ENCODE measurements at regions not wholly inside any gene's neighbourhood (a gene's known extent, or its start where the extent isn't known, plus 50 kb on each side); places are given as distances from the start of the nearest gene placed in this dataset.

DNA sequence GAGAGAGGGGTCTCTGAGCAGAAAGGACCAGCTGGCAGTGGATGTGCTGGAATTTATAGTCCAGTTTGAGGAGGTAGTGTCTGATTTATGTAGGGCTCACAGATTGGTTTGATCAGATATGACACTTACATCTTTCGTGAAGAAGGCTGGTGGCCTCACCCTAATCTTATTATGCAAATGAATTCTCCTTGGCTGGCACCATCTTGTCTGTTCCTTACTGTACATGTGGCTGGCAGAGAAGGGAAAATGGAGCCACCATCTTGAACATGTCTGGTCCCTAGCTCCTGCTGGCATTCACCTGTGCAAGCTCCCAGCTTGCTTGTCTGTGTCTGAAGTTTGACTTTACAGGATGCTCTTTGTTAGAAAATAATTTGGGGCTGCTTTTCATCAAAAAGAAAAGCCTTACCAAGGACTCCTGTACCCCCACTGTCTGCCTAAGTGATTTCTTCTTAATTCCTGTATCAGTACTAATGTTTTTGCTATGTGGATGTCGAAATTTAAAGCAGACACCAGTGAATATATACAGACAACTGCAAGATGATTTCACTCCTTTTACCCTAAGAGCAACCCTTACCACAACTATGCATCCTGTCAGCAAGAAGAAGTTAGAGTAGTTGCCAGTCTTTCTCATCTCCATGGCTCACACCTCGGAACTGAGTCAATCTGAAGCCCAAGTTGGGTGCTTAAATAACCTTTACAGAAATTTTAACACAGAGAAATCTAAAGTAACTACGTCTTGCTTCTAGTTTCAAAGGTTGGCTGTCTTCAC, 322.0 kb upstream of the SEMA3D start:
- DNase-seq, result no peak
- Histone ChIP-seq H3K79me1 (ENCODE audit: low read length) (no peaks in the 10 kb centered on the region), H3K27ac (ENCODE audit: low read depth, low read length) (no peak overlapping the region)

GRCh38 chr7:85498031-85498430, 311.2 kb upstream of the SEMA3D start:
- H3K4me1 ChIP-seq (ENCODE audit: control insufficient read depth, low read depth, low read length), result no peaks in the 10 kb centered on the region
- DNase-seq, result no peak
- no peaks in the 10 kb centered on the region for H3K79me2 ChIP-seq (ENCODE audit: control insufficient read depth, insufficient read depth, low read length)
- no peak overlapping the region for H3K4me2 ChIP-seq (ENCODE audit: low read length)
- H3K79me1 ChIP-seq (ENCODE audit: low read length), result no peaks in the 10 kb centered on the region
- H2BK120ac ChIP-seq (ENCODE audit: low read depth, low read length), result no peak overlapping the region
- no peak overlapping the region for H3K4me3 ChIP-seq (ENCODE audit: low read length)
- H3K23ac ChIP-seq (ENCODE audit: low read length), result no peak overlapping the region
- H3K4ac ChIP-seq (ENCODE audit: low read depth, low read length), result no peak overlapping the region
- no peak overlapping the region for H2BK15ac ChIP-seq (replicated peaks; ENCODE audit: low read depth)
- H2BK5ac ChIP-seq (ENCODE audit: low read length), result no peak overlapping the region
- H3K36me3 ChIP-seq (ENCODE audit: control insufficient read depth, insufficient read depth, low read length), result no peaks in the 10 kb centered on the region
- H4K8ac ChIP-seq (ENCODE audit: low read depth, low read length), result no peak overlapping the region
- no peaks in the 10 kb centered on the region for H3K27me3 ChIP-seq (ENCODE audit: insufficient read depth, low read length, poor library complexity)
- no peak overlapping the region for H3K27ac ChIP-seq (ENCODE audit: low read depth, low read length)
- no peak overlapping the region for H3K9ac ChIP-seq (ENCODE audit: low read length)
- no peak overlapping the region for H2AK5ac ChIP-seq (ENCODE audit: low read length)
- no peak overlapping the region for H3K56ac ChIP-seq (ENCODE audit: low read length)
- no peak overlapping the region for H3K18ac ChIP-seq (ENCODE audit: low read length)
- no peak overlapping the region for H4K5ac ChIP-seq (ENCODE audit: low read length)

More for the DNA sequence above, 322.0 kb upstream of the SEMA3D start:
- H3K79me2 ChIP-seq (ENCODE audit: control insufficient read depth, insufficient read depth, low read length), result no peaks in the 10 kb centered on the region
- no peak overlapping the region for H3K9ac ChIP-seq (ENCODE audit: low read length)
- no peak overlapping the region for H3K56ac ChIP-seq (ENCODE audit: low read length)
- H3K4ac ChIP-seq (ENCODE audit: low read depth, low read length), result no peak overlapping the region
- no peak overlapping the region for H4K8ac ChIP-seq (ENCODE audit: low read depth, low read length)
- H4K5ac ChIP-seq (ENCODE audit: low read length), result no peak overlapping the region
- no CpG with 5 or more reads among the region's 4 CpGs for WGBS (ENCODE audit: extremely low coverage, insufficient coverage, low lambda C conversion rate)
- H2BK5ac ChIP-seq (ENCODE audit: low read length), result no peak overlapping the region
- no peaks in the 10 kb centered on the region for H3K4me1 ChIP-seq (ENCODE audit: control insufficient read depth, low read depth, low read length)
- H3K4me3 ChIP-seq (ENCODE audit: low read length), result no peak overlapping the region
- H3K23ac ChIP-seq (ENCODE audit: low read length), result no peak overlapping the region
- no peak overlapping the region for H2AK5ac ChIP-seq (ENCODE audit: low read length)
- no peak overlapping the region for H2BK15ac ChIP-seq (replicated peaks; ENCODE audit: low read depth)
- no peak overlapping the region for H2BK120ac ChIP-seq (ENCODE audit: low read depth, low read length)
- H3K36me3 ChIP-seq (ENCODE audit: control insufficient read depth, insufficient read depth, low read length), result no peaks in the 10 kb centered on the region
- H3K18ac ChIP-seq (ENCODE audit: low read length), result no peak overlapping the region
- no peak overlapping the region for H3K4me2 ChIP-seq (ENCODE audit: low read length)
- no peaks in the 10 kb centered on the region for H3K27me3 ChIP-seq (ENCODE audit: insufficient read depth, low read length, poor library complexity)

DNA sequence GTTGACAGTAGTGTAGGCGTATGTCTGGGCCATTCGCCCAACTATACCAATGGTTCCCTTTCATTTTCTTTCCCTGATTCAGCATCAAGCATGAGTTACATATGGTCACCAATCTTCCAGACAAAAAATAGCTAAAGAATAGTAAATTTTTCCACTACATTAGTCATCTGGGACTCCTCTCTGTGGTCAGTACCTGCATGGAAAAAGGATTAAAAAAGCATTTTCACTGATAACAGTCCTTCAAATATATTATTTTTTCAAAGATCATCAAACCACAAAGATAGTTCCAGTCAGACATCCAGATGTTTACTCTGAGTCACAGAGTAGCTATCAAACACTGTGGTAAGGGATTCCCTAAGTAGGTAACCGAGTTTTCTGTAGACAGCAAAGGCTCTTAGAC, 302.6 kb upstream of the SEMA3D start:
- H3K56ac ChIP-seq (ENCODE audit: low read length), result no peak overlapping the region
- H3K23ac ChIP-seq (ENCODE audit: low read length), result no peak overlapping the region
- no peak overlapping the region for H2BK5ac ChIP-seq (ENCODE audit: low read length)
- no peak overlapping the region for H2BK15ac ChIP-seq (replicated peaks; ENCODE audit: low read depth)
- no peak overlapping the region for H3K4me3 ChIP-seq (ENCODE audit: low read length)
- H2BK120ac ChIP-seq (ENCODE audit: low read depth, low read length), result no peak overlapping the region
- H2AK5ac ChIP-seq (ENCODE audit: low read length), result no peak overlapping the region
- H3K79me1 ChIP-seq (ENCODE audit: low read length), result no peaks in the 10 kb centered on the region
- no peaks in the 10 kb centered on the region for H3K4me1 ChIP-seq (ENCODE audit: control insufficient read depth, low read depth, low read length)
- H3K36me3 ChIP-seq (ENCODE audit: control insufficient read depth, insufficient read depth, low read length), result no peaks in the 10 kb centered on the region
- WGBS (ENCODE audit: extremely low coverage, insufficient coverage, low lambda C conversion rate), result no CpG with 5 or more reads among the region's 3 CpGs
- H3K18ac ChIP-seq (ENCODE audit: low read length), result no peak overlapping the region
- no peak for DNase-seq
- H3K79me2 ChIP-seq (ENCODE audit: control insufficient read depth, insufficient read depth, low read length), result no peaks in the 10 kb centered on the region
- no peak overlapping the region for H3K4ac ChIP-seq (ENCODE audit: low read depth, low read length)
- no peak overlapping the region for H3K27ac ChIP-seq (ENCODE audit: low read depth, low read length)
- H3K9ac ChIP-seq (ENCODE audit: low read length), result no peak overlapping the region
- H4K5ac ChIP-seq (ENCODE audit: low read length), result no peak overlapping the region
- no peaks in the 10 kb centered on the region for H3K27me3 ChIP-seq (ENCODE audit: insufficient read depth, low read length, poor library complexity)
- H4K8ac ChIP-seq (ENCODE audit: low read depth, low read length), result no peak overlapping the region
- no peak overlapping the region for H3K4me2 ChIP-seq (ENCODE audit: low read length)

GRCh38 chr7:85488406-85488805, 301.6 kb upstream of the SEMA3D start:
- H3K23ac ChIP-seq (ENCODE audit: low read length), result no peak overlapping the region
- H2BK120ac ChIP-seq (ENCODE audit: low read depth, low read length), result no peak overlapping the region
- no peaks in the 10 kb centered on the region for H3K36me3 ChIP-seq (ENCODE audit: control insufficient read depth, insufficient read depth, low read length)
- H3K4me2 ChIP-seq (ENCODE audit: low read length), result no peak overlapping the region
- no peaks in the 10 kb centered on the region for H3K79me1 ChIP-seq (ENCODE audit: low read length)
- H3K4me1 ChIP-seq (ENCODE audit: control insufficient read depth, low read depth, low read length), result no peaks in the 10 kb centered on the region
- H2BK5ac ChIP-seq (ENCODE audit: low read length), result no peak overlapping the region
- no peak overlapping the region for H3K4ac ChIP-seq (ENCODE audit: low read depth, low read length)
- no peak for DNase-seq
- WGBS (ENCODE audit: extremely low coverage, insufficient coverage, low lambda C conversion rate), result no CpG with 5 or more reads among the region's 1 CpG
- no peak overlapping the region for H2AK5ac ChIP-seq (ENCODE audit: low read length)
- H3K79me2 ChIP-seq (ENCODE audit: control insufficient read depth, insufficient read depth, low read length), result no peaks in the 10 kb centered on the region
- no peak overlapping the region for H3K4me3 ChIP-seq (ENCODE audit: low read length)
- no peaks in the 10 kb centered on the region for H3K27me3 ChIP-seq (ENCODE audit: insufficient read depth, low read length, poor library complexity)
- no peak overlapping the region for H4K8ac ChIP-seq (ENCODE audit: low read depth, low read length)
- no peak overlapping the region for H3K27ac ChIP-seq (ENCODE audit: low read depth, low read length)
- no peak overlapping the region for H2BK15ac ChIP-seq (replicated peaks; ENCODE audit: low read depth)
- no peak overlapping the region for H4K5ac ChIP-seq (ENCODE audit: low read length)
- no peak overlapping the region for H3K9ac ChIP-seq (ENCODE audit: low read length)
- H3K18ac ChIP-seq (ENCODE audit: low read length), result no peak overlapping the region
- no peak overlapping the region for H3K56ac ChIP-seq (ENCODE audit: low read length)

- Histone ChIP-seq H3K18ac (ENCODE audit: low read length) (no peak overlapping the region), H3K23ac (ENCODE audit: low read length) (no peak overlapping the region), H3K9ac (ENCODE audit: low read length) (no peak overlapping the region), H3K4me2 (ENCODE audit: low read length) (no peak overlapping the region), H3K4ac (ENCODE audit: low read depth, low read length) (no peak overlapping the region), H3K27ac (ENCODE audit: low read depth, low read length) (no peak overlapping the region), H2BK15ac (replicated peaks; ENCODE audit: low read depth) (no peak overlapping the region), H2BK5ac (ENCODE audit: low read length) (no peak overlapping the region), H2AK5ac (ENCODE audit: low read length) (no peak overlapping the region), H3K79me2 (ENCODE audit: control insufficient read depth, insufficient read depth, low read length) (no peaks in the 10 kb centered on the region), H3K36me3 (ENCODE audit: control insufficient read depth, insufficient read depth, low read length) (no peaks in the 10 kb centered on the region), H2BK120ac (ENCODE audit: low read depth, low read length) (no peak overlapping the region), H4K5ac (ENCODE audit: low read length) (no peak overlapping the region), H3K79me1 (ENCODE audit: low read length) (no peaks in the 10 kb centered on the region), H3K56ac (ENCODE audit: low read length) (no peak overlapping the region), H4K8ac (ENCODE audit: low read depth, low read length) (no peak overlapping the region), H3K27me3 (ENCODE audit: insufficient read depth, low read length, poor library complexity) (no peaks in the 10 kb centered on the region), H3K4me3 (ENCODE audit: low read length) (no peak overlapping the region), H3K4me1 (ENCODE audit: control insufficient read depth, low read depth, low read length) (no peaks in the 10 kb centered on the region)
- WGBS (ENCODE audit: extremely low coverage, insufficient coverage, low lambda C conversion rate), result no CpG with 5 or more reads among the region's 1 CpG
- no peak for DNase-seq
Observed at GRCh38 chr7:85483177-85483576, 296.3 kb upstream of the SEMA3D start.

DNA sequence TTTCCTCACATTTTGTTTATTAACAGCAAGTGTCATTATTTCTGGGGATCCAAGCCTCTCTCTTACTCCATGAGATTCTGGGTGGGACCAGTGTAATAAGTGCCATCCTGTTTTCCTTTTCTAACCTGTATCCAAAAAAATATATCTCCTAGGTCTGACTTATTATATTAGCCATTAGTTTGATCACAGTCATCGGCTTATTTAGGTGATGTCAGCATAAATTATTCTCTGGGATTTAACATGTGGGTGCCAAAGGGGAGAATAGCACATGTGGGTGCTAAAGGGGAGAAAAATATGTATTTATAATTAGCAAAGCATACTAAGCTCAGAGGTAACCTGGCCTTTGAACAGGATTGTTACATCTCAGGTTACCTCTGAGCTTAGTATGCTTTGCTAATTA, 293.8 kb upstream of the SEMA3D start:
- Histone ChIP-seq H3K18ac (ENCODE audit: low read length) (no peak overlapping the region), H3K79me2 (ENCODE audit: control insufficient read depth, insufficient read depth, low read length) (no peaks in the 10 kb centered on the region), H4K5ac (ENCODE audit: low read length) (no peak overlapping the region), H4K8ac (ENCODE audit: low read depth, low read length) (no peak overlapping the region), H3K27ac (ENCODE audit: low read depth, low read length) (no peak overlapping the region), H2BK15ac (replicated peaks; ENCODE audit: low read depth) (no peak overlapping the region), H2BK5ac (ENCODE audit: low read length) (no peak overlapping the region), H3K27me3 (ENCODE audit: insufficient read depth, low read length, poor library complexity) (no peaks in the 10 kb centered on the region), H3K79me1 (ENCODE audit: low read length) (no peaks in the 10 kb centered on the region), H3K56ac (ENCODE audit: low read length) (no peak overlapping the region), H3K4me1 (ENCODE audit: control insufficient read depth, low read depth, low read length) (no peaks in the 10 kb centered on the region), H2BK120ac (ENCODE audit: low read depth, low read length) (no peak overlapping the region), H3K4ac (ENCODE audit: low read depth, low read length) (no peak overlapping the region), H3K4me2 (ENCODE audit: low read length) (no peak overlapping the region), H3K4me3 (ENCODE audit: low read length) (no peak overlapping the region), H3K9ac (ENCODE audit: low read length) (no peak overlapping the region), H3K23ac (ENCODE audit: low read length) (no peak overlapping the region), H2AK5ac (ENCODE audit: low read length) (no peak overlapping the region), H3K36me3 (ENCODE audit: control insufficient read depth, insufficient read depth, low read length) (no peaks in the 10 kb centered on the region)
- WGBS (ENCODE audit: extremely low coverage, insufficient coverage, low lambda C conversion rate), result no CpG with 5 or more reads among the region's 1 CpG
- no peak for DNase-seq
